ENCODE measurements at regions not wholly inside any gene's neighbourhood (a gene's known extent, or its start where the extent isn't known, plus 50 kb on each side); places are given as distances from the start of the nearest gene placed in this dataset.

DNA sequence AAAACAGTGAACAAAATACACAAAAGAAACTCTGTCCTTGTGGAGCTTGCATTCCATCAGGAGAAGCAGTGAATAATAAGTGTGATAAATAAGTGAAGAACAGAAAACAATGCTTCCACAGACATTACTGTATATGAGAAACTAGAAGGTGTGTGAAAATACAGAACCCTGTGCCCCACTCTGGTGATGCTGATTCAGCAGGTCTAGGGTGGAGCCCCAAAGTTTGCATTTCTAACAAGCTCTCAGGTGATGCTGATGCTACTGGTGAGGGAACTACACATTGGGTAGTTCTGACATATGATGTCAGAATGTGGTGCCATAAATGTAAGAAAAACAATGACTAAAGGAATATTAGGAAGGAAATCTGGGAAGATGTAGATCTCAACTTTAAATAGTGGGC lies 601.4 kb upstream of the BTBD3 start:
- TF ChIP-seq GATA2 (IDR thresholded peaks at IDR 0.05; ENCODE audit: low read depth, low read length) (no peak), GATA3 (IDR thresholded peaks at IDR 0.05; ENCODE audit: low read depth, low read length) (no peak)

- TF ChIP-seq GATA2 (IDR thresholded peaks at IDR 0.05; ENCODE audit: low read depth, low read length) (no peak), GATA3 (IDR thresholded peaks at IDR 0.05; ENCODE audit: low read depth, low read length) (no peak)
Measured at GRCh38 chr20:11320033-11320432, 597.7 kb upstream of the BTBD3 start.

DNA sequence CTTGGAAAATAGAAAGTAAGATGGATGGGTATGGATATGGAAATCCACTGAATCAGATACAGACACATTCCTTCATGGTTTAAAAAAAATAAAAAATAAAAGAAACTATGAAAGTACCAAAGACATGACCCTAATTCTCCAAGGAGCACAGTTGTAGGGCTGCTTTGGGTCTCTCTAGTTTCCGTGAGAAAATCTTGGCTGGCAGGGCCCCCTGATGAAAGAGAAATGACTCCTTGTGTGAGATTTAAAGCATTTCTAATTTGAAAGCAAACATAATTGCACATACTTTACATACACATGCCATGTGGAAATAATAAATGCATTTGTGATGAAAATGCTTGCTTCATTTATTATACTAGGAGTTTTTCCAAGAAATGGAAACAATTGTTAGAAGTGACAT lies 593.9 kb upstream of the BTBD3 start:
- no peak for TF ChIP-seq GATA3 (IDR thresholded peaks at IDR 0.05; ENCODE audit: low read depth, low read length)
- no peak for TF ChIP-seq GATA2 (IDR thresholded peaks at IDR 0.05; ENCODE audit: low read depth, low read length)

DNA sequence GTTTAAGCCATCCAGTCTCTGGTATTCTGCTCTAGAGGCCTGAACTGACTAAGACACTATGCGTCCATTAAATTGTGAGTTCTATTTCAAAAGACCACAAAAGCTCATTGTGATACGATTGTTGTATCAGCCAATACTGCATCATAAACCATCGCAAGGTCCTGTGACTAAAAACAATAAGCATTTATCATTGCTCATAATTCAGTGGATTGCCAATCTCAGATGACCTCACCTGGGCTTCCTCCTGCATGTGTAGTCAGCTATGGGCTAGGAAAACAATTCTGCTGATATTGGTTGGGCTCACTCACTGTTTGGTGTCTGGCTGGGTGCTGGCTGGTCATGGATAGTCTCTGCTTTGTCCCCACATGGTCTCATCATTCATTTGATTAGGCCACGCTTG lies 592.7 kb upstream of the BTBD3 start:
- no peak for TF ChIP-seq GATA3 (IDR thresholded peaks at IDR 0.05; ENCODE audit: low read depth, low read length)
- TF ChIP-seq GATA2 (IDR thresholded peaks at IDR 0.05; ENCODE audit: low read depth, low read length) = no peak

DNA sequence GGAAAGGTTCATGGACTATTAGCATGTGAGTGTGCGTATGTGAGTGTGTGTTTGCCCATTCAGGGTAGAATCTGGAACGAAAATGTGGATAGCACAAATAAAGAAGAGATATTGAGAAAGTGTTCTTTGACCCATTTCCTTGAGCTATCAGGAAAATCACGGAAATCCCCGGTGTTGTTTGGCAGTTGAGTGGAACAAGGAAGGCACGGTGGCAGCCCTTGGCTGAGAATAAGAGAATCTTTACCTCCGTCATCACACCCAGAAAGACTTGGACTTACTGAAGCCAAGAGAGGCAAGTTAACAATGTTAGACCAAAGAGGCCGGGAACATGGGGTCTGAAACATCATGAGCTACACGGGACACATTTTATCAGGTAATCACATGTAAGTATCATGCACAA lies 588.9 kb upstream of the BTBD3 start:
- TF ChIP-seq GATA3 (IDR thresholded peaks at IDR 0.05; ENCODE audit: low read depth, low read length) (no peak), GATA2 (IDR thresholded peaks at IDR 0.05; ENCODE audit: low read depth, low read length) (no peak)

GRCh38 chr20:11329271-11329670 lies 588.4 kb upstream of the BTBD3 start:
- TF ChIP-seq GATA2 (IDR thresholded peaks at IDR 0.05; ENCODE audit: low read depth, low read length) = no peak
- TF ChIP-seq GATA3 (IDR thresholded peaks at IDR 0.05; ENCODE audit: low read depth, low read length) = no peak

DNA sequence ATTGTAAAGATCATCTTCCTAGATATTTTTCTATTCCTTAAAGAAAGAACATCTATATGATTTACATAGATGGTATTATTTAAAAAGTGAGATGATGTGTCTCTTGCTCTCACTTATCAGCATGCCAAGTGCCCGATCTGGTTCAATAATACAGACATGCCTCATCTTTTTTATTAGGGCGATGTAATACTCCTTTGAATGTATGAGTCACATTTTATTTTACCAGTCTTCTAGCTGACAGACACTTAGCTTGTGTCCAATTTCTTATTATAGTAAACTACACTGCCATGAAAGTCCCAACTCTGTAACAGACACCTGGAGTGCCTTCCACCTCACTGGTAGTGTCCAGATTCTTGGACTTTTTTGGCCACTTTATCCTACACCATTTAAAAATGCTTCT lies 586.6 kb upstream of the BTBD3 start:
- TF ChIP-seq GATA3 (IDR thresholded peaks at IDR 0.05; ENCODE audit: low read depth, low read length) (no peak), GATA2 (IDR thresholded peaks at IDR 0.05; ENCODE audit: low read depth, low read length) (no peak)

GRCh38 chr20:11332381-11332780 lies 585.3 kb upstream of the BTBD3 start:
- TF ChIP-seq GATA2 (IDR thresholded peaks at IDR 0.05; ENCODE audit: low read depth, low read length) (no peak), GATA3 (IDR thresholded peaks at IDR 0.05; ENCODE audit: low read depth, low read length) (no peak)

- TF ChIP-seq GATA2 (IDR thresholded peaks at IDR 0.05; ENCODE audit: low read depth, low read length) (no peak), GATA3 (IDR thresholded peaks at IDR 0.05; ENCODE audit: low read depth, low read length) (no peak)
Measured at GRCh38 chr20:11333634-11334033, 584.1 kb upstream of the BTBD3 start.

- TF ChIP-seq GATA3 (IDR thresholded peaks at IDR 0.05; ENCODE audit: low read depth, low read length) (no peak), GATA2 (IDR thresholded peaks at IDR 0.05; ENCODE audit: low read depth, low read length) (no peak)
Measured at GRCh38 chr20:11337361-11338130, 580.1 kb upstream of the BTBD3 start.

GRCh38 chr20:11338496-11339306 lies 579.0 kb upstream of the BTBD3 start:
- TF ChIP-seq GATA2 (IDR thresholded peaks at IDR 0.05; ENCODE audit: low read depth, low read length) (no peak), GATA3 (IDR thresholded peaks at IDR 0.05; ENCODE audit: low read depth, low read length) (no peak)

GRCh38 chr20:11344939-11345338 lies 572.8 kb upstream of the BTBD3 start:
- no peak for TF ChIP-seq GATA2 (IDR thresholded peaks at IDR 0.05; ENCODE audit: low read depth, low read length)

DNA sequence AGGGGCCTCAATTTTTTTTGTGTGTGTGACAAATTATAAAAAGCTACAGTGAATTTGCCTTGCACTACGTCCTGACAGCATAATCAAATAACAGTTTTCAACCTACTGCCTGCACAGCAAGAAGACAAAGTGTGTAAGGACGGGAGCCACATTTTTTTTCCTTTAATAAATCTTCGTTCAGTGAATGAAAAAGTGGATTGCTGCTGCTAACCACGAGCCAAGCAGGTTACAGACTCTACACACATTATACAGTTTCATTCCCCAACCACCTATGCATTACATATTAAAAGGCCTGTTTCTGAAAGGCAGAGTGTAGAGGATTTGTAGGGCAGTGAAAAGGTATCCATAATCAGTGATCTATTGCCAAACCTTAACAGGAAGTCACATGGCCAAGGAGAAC lies 570.0 kb upstream of the BTBD3 start:
- no peak for TF ChIP-seq GATA3 (IDR thresholded peaks at IDR 0.05; ENCODE audit: low read depth, low read length)
- no peak for TF ChIP-seq GATA2 (IDR thresholded peaks at IDR 0.05; ENCODE audit: low read depth, low read length)

- no peak for TF ChIP-seq GATA2 (IDR thresholded peaks at IDR 0.05; ENCODE audit: low read depth, low read length)
- no peak for TF ChIP-seq GATA3 (IDR thresholded peaks at IDR 0.05; ENCODE audit: low read depth, low read length)
Measured at GRCh38 chr20:11350126-11351005, 567.3 kb upstream of the BTBD3 start.

Data from SH-SY5Y (cell line).